ENCODE measurements at regions not wholly inside any gene's neighbourhood (a gene's known extent, or its start where the extent isn't known, plus 50 kb on each side); places are given as distances from the start of the nearest gene placed in this dataset.

DNA sequence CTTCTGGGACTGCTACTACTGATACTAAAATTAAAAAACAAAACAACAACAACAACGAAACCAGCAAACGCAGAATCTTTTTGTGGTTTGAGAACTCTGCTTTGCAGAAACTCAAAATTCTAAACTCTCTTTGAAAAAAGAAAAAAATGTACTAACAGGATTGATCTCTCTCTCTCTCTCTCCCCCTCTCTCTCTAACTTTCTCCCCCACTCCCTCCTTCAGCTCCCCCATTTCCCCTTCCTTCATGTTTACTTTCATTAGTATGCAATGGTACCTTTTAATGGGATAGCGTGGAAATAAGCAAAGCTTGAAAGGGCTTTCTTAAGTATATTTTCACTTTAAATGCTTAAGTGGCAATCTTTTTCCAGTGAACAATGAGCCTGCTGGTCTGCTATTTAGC, 562.6 kb upstream of the ADGRL2 start:
- no peaks in the 10 kb centered on the region for H3K4me1 Mint-ChIP-seq (ENCODE audit: low read depth)
- H3K27me3 Mint-ChIP-seq (ENCODE audit: low read depth) = no peaks in the 10 kb centered on the region
- no peak for DNase-seq (ENCODE audit: low spot score)
- no peaks in the 10 kb centered on the region for H3K36me3 Mint-ChIP-seq (ENCODE audit: low read depth)
- intact Hi-C loops (cut with micrococcal nuclease) = no loop called here
- H3K4me3 Mint-ChIP-seq (ENCODE audit: low read depth) = no peak overlapping the region
- H3K27ac Mint-ChIP-seq = no peak overlapping the region
- H3K9me3 Mint-ChIP-seq = no peaks in the 10 kb centered on the region

GRCh38 chr1:81237473-81238089, 563.2 kb upstream of the ADGRL2 start:
- no peak overlapping the region for H3K4me3 Mint-ChIP-seq (ENCODE audit: low read depth)
- H3K27ac Mint-ChIP-seq = no peak overlapping the region
- intact Hi-C loops (cut with micrococcal nuclease) = no loop called here
- H3K4me1 Mint-ChIP-seq (ENCODE audit: low read depth) = no peaks in the 10 kb centered on the region
- H3K9me3 Mint-ChIP-seq = no peaks in the 10 kb centered on the region
- H3K27me3 Mint-ChIP-seq (ENCODE audit: low read depth) = no peaks in the 10 kb centered on the region
- no peaks in the 10 kb centered on the region for H3K36me3 Mint-ChIP-seq (ENCODE audit: low read depth)
- DNase-seq (ENCODE audit: low spot score) = no peak

DNA sequence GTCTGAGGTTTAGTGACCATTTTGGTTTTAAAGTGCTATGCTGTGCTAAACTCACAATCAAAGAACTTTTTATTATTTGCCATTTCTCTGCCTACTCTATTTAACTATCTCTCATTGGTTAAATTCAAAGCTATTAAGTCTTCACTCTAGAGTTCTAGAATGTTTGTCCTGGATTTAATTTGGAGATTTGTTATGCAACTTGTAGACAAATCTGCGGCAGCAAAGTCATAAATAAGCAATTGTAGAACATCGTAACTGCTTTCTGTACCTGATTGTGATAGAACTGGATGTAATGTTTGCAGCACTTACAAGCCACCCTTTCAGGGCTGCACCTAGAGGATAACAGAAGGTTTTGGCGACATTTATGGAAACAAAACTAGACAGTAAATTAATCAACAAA, 566.5 kb upstream of the ADGRL2 start:
- intact Hi-C loops (cut with micrococcal nuclease) = no loop called here
- H3K27ac Mint-ChIP-seq = no peak overlapping the region

DNA sequence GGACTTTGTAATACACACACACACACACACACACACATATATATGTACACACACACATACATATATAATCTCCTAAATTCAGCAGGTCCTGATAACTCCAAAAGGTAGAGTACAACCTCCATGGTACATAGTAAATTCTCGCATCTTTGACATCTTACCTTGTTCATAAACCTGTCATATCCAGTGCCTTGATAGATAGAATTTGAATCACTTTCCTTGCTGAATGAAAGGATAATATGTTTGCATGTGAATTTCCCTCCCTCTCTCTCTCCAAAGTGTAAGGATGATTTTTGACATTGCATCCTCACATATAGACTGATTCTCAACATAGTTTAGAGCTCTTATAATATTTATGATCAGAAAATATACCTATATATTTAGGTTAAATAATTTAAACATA, 567.1 kb upstream of the ADGRL2 start:
- Mint-ChIP-seq H3K27me3 (ENCODE audit: low read depth) (no peaks in the 10 kb centered on the region), H3K27ac (no peak overlapping the region), H3K4me1 (ENCODE audit: low read depth) (no peaks in the 10 kb centered on the region), H3K9me3 (no peaks in the 10 kb centered on the region), H3K4me3 (ENCODE audit: low read depth) (no peak overlapping the region), H3K36me3 (ENCODE audit: low read depth) (no peaks in the 10 kb centered on the region)
- no peak for DNase-seq (ENCODE audit: low spot score)
- intact Hi-C loops (cut with micrococcal nuclease) = no loop called here

More for the DNA sequence above, 566.5 kb upstream of the ADGRL2 start:
- Mint-ChIP-seq H3K9me3 (no peaks in the 10 kb centered on the region), H3K36me3 (ENCODE audit: low read depth) (no peaks in the 10 kb centered on the region), H3K4me1 (ENCODE audit: low read depth) (no peaks in the 10 kb centered on the region), H3K4me3 (ENCODE audit: low read depth) (no peak overlapping the region), H3K27me3 (ENCODE audit: low read depth) (no peaks in the 10 kb centered on the region)
- DNase-seq (ENCODE audit: low spot score) = no peak

DNA sequence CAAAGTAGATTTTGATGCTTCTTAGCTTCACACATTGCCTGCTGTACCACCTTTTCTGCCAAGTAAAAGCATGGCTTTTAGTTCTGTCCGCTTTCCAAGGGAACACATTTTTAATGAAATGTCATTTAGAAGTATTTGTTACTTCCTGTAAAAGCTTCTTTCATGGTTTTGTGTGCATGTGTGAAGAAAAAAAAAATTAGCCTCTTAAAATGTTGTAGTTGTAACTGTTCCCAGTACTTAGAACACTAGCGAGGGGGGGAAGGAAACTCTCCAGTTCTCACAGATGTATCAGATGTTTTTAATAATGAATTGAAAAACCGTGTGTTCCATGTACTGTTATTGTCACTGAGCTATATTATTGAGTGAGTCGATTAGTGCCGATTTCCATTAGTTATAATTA, 568.3 kb upstream of the ADGRL2 start:
- Mint-ChIP-seq H3K9me3 (no peaks in the 10 kb centered on the region), H3K27ac (no peak overlapping the region), H3K4me1 (ENCODE audit: low read depth) (no peaks in the 10 kb centered on the region), H3K36me3 (ENCODE audit: low read depth) (no peaks in the 10 kb centered on the region), H3K4me3 (ENCODE audit: low read depth) (no peak overlapping the region), H3K27me3 (ENCODE audit: low read depth) (no peaks in the 10 kb centered on the region)
- intact Hi-C loops (cut with micrococcal nuclease) = no loop called here
- DNase-seq (ENCODE audit: low spot score) = no peak

- Mint-ChIP-seq H3K4me3 (ENCODE audit: low read depth) (no peak overlapping the region), H3K27me3 (ENCODE audit: low read depth) (no peaks in the 10 kb centered on the region), H3K27ac (no peak overlapping the region), H3K9me3 (no peaks in the 10 kb centered on the region), H3K36me3 (ENCODE audit: low read depth) (no peaks in the 10 kb centered on the region), H3K4me1 (ENCODE audit: low read depth) (no peaks in the 10 kb centered on the region)
- no peak for DNase-seq (ENCODE audit: low spot score)
- intact Hi-C loops (cut with micrococcal nuclease) = no loop called here
These were observed 569.0 kb upstream of the ADGRL2 start for GRCh38 chr1:81231729-81232038.

- no peak for DNase-seq (ENCODE audit: low spot score)
- Mint-ChIP-seq H3K27me3 (ENCODE audit: low read depth) (no peaks in the 10 kb centered on the region), H3K4me1 (ENCODE audit: low read depth) (no peaks in the 10 kb centered on the region), H3K4me3 (ENCODE audit: low read depth) (no peak overlapping the region), H3K27ac (no peak overlapping the region), H3K9me3 (no peaks in the 10 kb centered on the region), H3K36me3 (ENCODE audit: low read depth) (no peaks in the 10 kb centered on the region)
- intact Hi-C loops (cut with micrococcal nuclease) = no loop called here
These were observed 569.6 kb upstream of the ADGRL2 start for GRCh38 chr1:81230983-81231728.

GRCh38 chr1:81228926-81229325, 571.8 kb upstream of the ADGRL2 start:
- DNase-seq (ENCODE audit: low spot score) = no peak
- intact Hi-C loops (cut with micrococcal nuclease) = no loop called here
- Mint-ChIP-seq H3K4me1 (ENCODE audit: low read depth) (no peaks in the 10 kb centered on the region), H3K27me3 (ENCODE audit: low read depth) (no peaks in the 10 kb centered on the region), H3K9me3 (no peaks in the 10 kb centered on the region), H3K36me3 (ENCODE audit: low read depth) (no peaks in the 10 kb centered on the region), H3K27ac (no peak overlapping the region), H3K4me3 (ENCODE audit: low read depth) (no peak overlapping the region)

DNA sequence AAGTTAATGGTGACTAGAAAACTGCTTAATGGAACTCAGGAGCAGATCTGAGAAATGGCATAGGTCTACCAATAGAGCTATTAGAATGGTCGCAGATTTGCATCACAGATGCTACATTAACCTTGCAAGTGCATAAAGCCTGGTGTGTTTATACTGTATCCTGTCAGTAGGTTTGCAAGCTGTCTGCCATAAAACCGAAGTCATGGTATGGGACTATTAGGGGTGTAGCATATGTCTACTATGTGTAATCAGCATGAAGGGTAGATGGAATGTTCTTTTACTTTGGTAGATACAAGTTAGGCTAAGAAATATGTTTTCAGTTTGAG, 574.2 kb upstream of the ADGRL2 start:
- H3K4me3 Mint-ChIP-seq (ENCODE audit: low read depth) = no peak overlapping the region
- no peaks in the 10 kb centered on the region for H3K36me3 Mint-ChIP-seq (ENCODE audit: low read depth)
- no peaks in the 10 kb centered on the region for H3K9me3 Mint-ChIP-seq
- H3K27me3 Mint-ChIP-seq (ENCODE audit: low read depth) = no peaks in the 10 kb centered on the region
- no peaks in the 10 kb centered on the region for H3K4me1 Mint-ChIP-seq (ENCODE audit: low read depth)
- no peak for DNase-seq (ENCODE audit: low spot score)
- no peak overlapping the region for H3K27ac Mint-ChIP-seq
- intact Hi-C loops (cut with micrococcal nuclease) = no loop called here

DNA sequence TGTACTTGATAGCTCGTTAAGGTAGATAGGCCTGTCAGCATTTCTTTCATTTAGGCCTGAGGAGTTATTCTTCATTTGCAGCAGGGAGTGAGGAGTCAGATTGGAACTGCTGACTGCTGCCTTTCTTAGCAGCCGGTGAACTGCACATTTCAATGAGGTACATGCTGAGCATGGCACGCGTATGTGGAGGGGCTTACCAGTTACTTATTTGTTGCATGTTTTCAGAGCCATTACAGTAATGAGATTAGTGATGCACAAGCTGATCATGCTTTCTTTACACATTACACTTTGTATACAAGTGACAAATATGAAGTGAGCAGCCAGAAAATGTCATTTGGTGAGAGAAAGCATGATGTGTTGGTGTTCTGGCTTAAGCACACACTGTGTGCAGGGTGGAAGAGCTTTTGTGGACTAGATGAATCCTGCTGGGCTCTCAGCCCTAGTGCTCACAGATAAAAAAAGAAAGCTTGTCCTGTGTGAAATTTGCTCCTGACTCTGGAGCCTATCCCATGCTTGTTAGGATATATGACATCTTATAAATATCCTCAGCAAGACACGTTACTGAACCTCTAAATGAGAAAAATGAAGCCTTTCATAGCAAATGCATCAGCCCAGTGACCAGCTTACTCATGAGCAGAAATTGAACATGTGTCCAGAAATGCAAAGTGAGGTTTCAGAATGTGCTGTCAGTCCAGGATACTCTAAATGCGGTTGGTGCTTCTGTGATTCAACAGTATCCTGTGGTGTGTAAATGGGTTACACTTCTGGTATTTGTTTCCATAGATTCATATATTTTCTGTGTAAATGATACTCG, 574.7 kb upstream of the ADGRL2 start:
- DNase-seq (ENCODE audit: low spot score) = no peak
- Mint-ChIP-seq H3K9me3 (no peaks in the 10 kb centered on the region), H3K36me3 (ENCODE audit: low read depth) (no peaks in the 10 kb centered on the region), H3K27me3 (ENCODE audit: low read depth) (no peaks in the 10 kb centered on the region), H3K27ac (no peak overlapping the region), H3K4me3 (ENCODE audit: low read depth) (no peak overlapping the region), H3K4me1 (ENCODE audit: low read depth) (no peaks in the 10 kb centered on the region)
- intact Hi-C loops (cut with micrococcal nuclease) = no loop called here

DNA sequence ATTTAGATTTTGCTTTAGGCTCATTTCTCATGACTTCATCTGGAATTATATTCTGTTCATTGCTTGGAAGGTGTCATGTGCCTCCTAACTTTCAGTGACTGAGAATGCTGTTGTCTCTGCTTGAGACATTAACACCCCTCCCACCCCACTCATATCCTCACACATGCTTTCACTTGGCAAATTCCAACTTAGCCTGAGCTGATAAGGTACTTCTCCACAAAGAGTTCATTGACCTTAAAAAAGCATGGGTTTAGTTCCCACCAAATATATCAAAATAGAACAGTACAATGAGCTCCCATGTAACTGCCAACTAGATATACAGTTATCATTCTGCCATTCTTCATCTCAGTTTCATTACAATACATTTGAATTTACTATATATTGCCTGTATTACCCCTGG, 576.5 kb upstream of the ADGRL2 start:
- H3K27ac Mint-ChIP-seq = no peak overlapping the region
- H3K36me3 Mint-ChIP-seq (ENCODE audit: low read depth) = no peaks in the 10 kb centered on the region
- no peaks in the 10 kb centered on the region for H3K4me1 Mint-ChIP-seq (ENCODE audit: low read depth)
- H3K27me3 Mint-ChIP-seq (ENCODE audit: low read depth) = no peaks in the 10 kb centered on the region
- DNase-seq (ENCODE audit: low spot score) = no peak
- H3K4me3 Mint-ChIP-seq (ENCODE audit: low read depth) = no peak overlapping the region
- no peaks in the 10 kb centered on the region for H3K9me3 Mint-ChIP-seq
- intact Hi-C loops (cut with micrococcal nuclease) = no loop called here

DNA sequence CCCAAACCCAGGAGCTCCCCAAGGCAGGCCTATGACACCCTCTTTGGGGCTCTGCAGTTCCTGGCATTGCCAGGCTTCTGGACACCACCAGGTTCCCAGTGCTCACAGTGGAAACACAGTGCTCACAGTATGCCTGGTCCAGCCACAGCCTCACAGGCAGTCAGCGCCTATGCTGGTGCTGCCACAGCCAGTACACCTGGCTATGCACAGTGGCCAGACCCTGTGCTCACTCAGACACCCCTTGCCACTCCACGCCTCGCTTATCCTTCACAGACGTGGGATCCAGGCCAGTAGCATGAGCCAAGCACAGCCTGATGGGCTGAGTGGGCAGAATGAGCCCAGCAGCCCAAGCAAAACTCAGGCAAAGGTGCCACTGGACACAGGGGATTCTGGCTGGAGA, 579.2 kb upstream of the ADGRL2 start:
- Mint-ChIP-seq H3K27me3 (ENCODE audit: low read depth) (no peaks in the 10 kb centered on the region), H3K9me3 (no peaks in the 10 kb centered on the region), H3K4me1 (ENCODE audit: low read depth) (no peaks in the 10 kb centered on the region)

DNA sequence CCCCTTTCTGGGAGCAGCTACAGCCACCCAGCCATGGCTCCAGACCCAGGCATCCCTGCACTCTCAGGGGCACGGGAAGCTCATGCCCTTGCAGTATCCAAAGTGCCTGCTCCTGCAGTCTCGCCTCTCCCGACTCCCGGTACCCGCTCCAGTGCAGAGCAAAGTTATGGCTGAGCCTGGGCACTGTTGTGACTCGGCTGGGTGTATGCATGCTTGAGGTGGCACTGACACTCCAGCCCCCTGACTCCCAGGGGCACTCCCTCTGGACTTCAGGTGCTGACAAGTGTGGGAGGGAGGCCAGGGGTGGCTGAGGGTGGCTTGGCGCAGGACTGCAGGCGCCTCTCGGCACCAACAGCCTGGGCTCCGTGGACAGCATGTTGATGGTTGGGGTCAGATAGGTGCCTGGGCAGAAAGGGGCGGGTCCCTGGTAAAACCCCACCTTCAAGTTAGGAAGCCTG, 580.1 kb upstream of the ADGRL2 start:
- no peaks in the 10 kb centered on the region for H3K36me3 Mint-ChIP-seq (ENCODE audit: low read depth)
- no peaks in the 10 kb centered on the region for H3K9me3 Mint-ChIP-seq
- DNase-seq (ENCODE audit: low spot score) = no peak
- H3K4me3 Mint-ChIP-seq (ENCODE audit: low read depth) = no peak overlapping the region
- H3K27ac Mint-ChIP-seq = no peak overlapping the region
- H3K27me3 Mint-ChIP-seq (ENCODE audit: low read depth) = no peaks in the 10 kb centered on the region
- no peaks in the 10 kb centered on the region for H3K4me1 Mint-ChIP-seq (ENCODE audit: low read depth)
- intact Hi-C loops (cut with micrococcal nuclease) = no loop called here

More for the DNA sequence above, 579.2 kb upstream of the ADGRL2 start:
- Mint-ChIP-seq H3K27ac (no peak overlapping the region), H3K4me3 (ENCODE audit: low read depth) (no peak overlapping the region), H3K36me3 (ENCODE audit: low read depth) (no peaks in the 10 kb centered on the region)
- no peak for DNase-seq (ENCODE audit: low spot score)
- intact Hi-C loops (cut with micrococcal nuclease) = no loop called here

Data from activated T-helper 2 cell treated with anti-CD3 and anti-CD28 coated beads, Interferon-gamma antibody, Interleukin-2, Interleukin-4, amounts not matched to agents 10 μg/mL and 5 μg/mL and 100 μg/mL, durations not matched to agents 14 hours and 24 hours and 36 hours (primary cell).